ENCODE measurements at regions not wholly inside any gene's neighbourhood (a gene's known extent, or its start where the extent isn't known, plus 50 kb on each side); places are given as distances from the start of the nearest gene placed in this dataset.

DNA sequence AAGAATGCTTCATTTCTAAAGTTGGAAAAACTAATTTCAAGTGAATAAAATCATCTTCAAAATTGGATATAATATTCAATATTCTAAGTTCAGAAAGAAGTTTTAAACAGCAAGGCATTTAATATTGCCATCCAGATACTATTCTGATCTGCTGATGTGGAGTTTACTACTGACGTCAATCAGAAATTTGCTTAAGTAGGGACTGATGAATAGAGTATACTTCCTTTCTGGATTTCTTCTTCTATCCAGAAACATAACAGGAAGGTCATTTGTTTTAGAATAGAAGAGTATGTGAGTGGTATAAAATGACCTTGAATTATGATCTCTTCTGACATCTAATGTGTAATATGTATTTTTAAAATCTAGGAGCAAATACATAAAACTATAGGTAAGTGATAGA is 308.1 kb upstream of the ADGRL2 start:
- no peak overlapping the region for H3K4me3 Mint-ChIP-seq
- H3K9me3 ChIP-seq (ENCODE audit: control insufficient read depth, low read length, poor library complexity, severe bottlenecking) = no peaks in the 10 kb centered on the region
- no peaks in the 10 kb centered on the region for H3K27me3 Mint-ChIP-seq
- H3K27ac Mint-ChIP-seq = no peak overlapping the region
- no peak for ATAC-seq
- no peaks in the 10 kb centered on the region for H3K36me3 Mint-ChIP-seq (ENCODE audit: low read depth)
- no peak for DNase-seq
- no peaks in the 10 kb centered on the region for H3K4me1 Mint-ChIP-seq

DNA sequence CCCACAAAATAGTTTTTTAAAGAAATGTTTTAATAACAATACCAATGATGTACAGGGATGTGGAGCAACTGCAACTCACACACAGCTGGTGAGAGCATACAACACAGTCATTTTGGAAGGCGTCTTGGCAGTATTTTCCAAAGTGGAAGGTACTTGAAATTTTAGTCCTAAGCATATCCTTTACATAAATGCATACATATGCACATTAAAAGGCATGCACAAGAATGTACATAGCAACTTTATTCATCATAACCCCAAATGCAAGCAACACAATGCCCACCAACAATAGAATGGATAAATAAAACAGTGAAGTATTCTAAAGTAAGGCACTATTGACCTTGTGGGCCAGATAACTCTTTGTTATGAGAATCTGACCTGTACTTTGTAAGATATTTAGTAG is 310.1 kb upstream of the ADGRL2 start:
- H3K9me3 ChIP-seq (ENCODE audit: control insufficient read depth, low read length, poor library complexity, severe bottlenecking) = no peaks in the 10 kb centered on the region
- Mint-ChIP-seq H3K4me1 (no peaks in the 10 kb centered on the region), H3K36me3 (ENCODE audit: low read depth) (no peaks in the 10 kb centered on the region), H3K27me3 (no peaks in the 10 kb centered on the region), H3K4me3 (no peak overlapping the region), H3K27ac (no peak overlapping the region)
- ATAC-seq (no peak), DNase-seq (no peak)

GRCh38 chr1:81489372-81489934 is 311.3 kb upstream of the ADGRL2 start:
- ATAC-seq = no peak
- H3K27me3 Mint-ChIP-seq = no peaks in the 10 kb centered on the region
- DNase-seq = no peak
- no peak overlapping the region for H3K27ac Mint-ChIP-seq
- no peaks in the 10 kb centered on the region for H3K9me3 ChIP-seq (ENCODE audit: control insufficient read depth, low read length, poor library complexity, severe bottlenecking)
- no peaks in the 10 kb centered on the region for H3K36me3 Mint-ChIP-seq (ENCODE audit: low read depth)
- H3K4me1 Mint-ChIP-seq = no peaks in the 10 kb centered on the region
- H3K4me3 Mint-ChIP-seq = no peak overlapping the region

DNA sequence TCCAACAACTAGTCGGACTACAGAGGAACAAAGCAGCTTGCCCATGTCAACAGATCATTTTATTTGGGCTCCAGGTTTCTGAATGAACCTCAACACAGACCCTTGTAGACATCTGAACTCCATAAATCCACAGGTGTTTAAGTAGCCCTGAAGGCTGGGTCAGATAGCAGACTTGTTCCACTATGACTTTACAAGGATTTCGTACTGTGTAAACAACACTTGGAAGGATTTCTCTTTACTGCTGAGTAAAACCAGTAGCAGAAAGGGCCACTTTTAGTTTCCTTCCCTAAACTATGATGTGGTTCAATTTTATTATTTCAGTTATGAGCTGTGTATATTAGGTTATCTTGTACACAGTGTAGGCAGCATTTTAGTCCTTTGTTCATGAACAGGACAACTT is 316.4 kb upstream of the ADGRL2 start:
- H3K9me3 ChIP-seq (ENCODE audit: control insufficient read depth, low read length, poor library complexity, severe bottlenecking) = no peaks in the 10 kb centered on the region
- ATAC-seq (no peak), DNase-seq (no peak)
- Mint-ChIP-seq H3K27me3 (no peaks in the 10 kb centered on the region), H3K4me1 (no peaks in the 10 kb centered on the region), H3K36me3 (ENCODE audit: low read depth) (no peaks in the 10 kb centered on the region), H3K27ac (no peak overlapping the region), H3K4me3 (no peak overlapping the region)

DNA sequence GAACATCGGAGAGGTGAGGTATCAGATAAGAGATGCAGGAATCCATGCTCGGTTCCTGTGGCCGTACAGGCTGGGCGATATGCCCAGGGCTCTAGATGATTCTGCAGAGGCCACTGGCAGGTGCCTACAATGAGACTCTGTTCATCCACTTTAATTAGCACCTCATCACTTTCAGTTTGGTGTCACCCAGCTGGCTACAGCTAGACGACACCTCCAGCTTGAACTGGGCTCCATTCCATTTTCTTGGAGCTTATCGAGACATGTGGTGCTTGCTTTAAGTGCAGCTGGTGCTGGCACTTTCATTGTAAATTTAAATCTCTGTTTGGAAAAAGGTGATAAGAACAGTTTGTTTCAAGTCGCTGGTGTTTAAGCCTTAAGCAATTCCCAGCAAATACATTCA is 322.5 kb upstream of the ADGRL2 start:
- Mint-ChIP-seq H3K27ac (no peak overlapping the region), H3K4me3 (no peak overlapping the region), H3K36me3 (ENCODE audit: low read depth) (no peaks in the 10 kb centered on the region), H3K4me1 (no peaks in the 10 kb centered on the region), H3K27me3 (no peaks in the 10 kb centered on the region)
- H3K9me3 ChIP-seq (ENCODE audit: control insufficient read depth, low read length, poor library complexity, severe bottlenecking) = no peaks in the 10 kb centered on the region
- ATAC-seq = no peak
- DNase-seq = no peak

GRCh38 chr1:81477710-81478109 is 323.0 kb upstream of the ADGRL2 start:
- no peak overlapping the region for H3K27ac Mint-ChIP-seq
- ATAC-seq (no peak), DNase-seq (no peak)
- no peak overlapping the region for H3K4me3 Mint-ChIP-seq
- H3K4me1 Mint-ChIP-seq = no peaks in the 10 kb centered on the region
- no peaks in the 10 kb centered on the region for H3K9me3 ChIP-seq (ENCODE audit: control insufficient read depth, low read length, poor library complexity, severe bottlenecking)
- no peaks in the 10 kb centered on the region for H3K36me3 Mint-ChIP-seq (ENCODE audit: low read depth)
- no peaks in the 10 kb centered on the region for H3K27me3 Mint-ChIP-seq

DNA sequence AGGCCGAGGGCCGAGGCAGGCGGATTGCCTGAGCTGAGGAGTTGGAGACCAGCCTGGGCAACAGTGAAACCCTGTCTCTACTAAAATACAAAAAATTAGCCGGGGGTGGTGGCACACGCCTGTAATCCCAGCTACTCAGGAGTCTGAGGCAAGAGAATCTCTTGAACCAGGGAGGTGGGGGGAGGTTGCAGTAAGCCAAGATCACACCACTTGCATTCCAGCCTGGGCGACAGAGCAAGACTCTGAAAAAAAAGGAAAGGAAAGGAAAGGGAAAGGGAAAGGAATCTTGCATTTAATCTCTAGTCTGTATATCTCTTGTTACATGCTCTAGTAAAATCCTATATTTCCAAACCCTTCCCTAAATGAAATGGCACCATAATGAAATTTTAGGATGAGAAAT is 328.3 kb upstream of the ADGRL2 start:
- ATAC-seq (no peak), DNase-seq (no peak)
- H3K27ac Mint-ChIP-seq = no peak overlapping the region
- H3K4me3 Mint-ChIP-seq = no peak overlapping the region
- no peaks in the 10 kb centered on the region for H3K9me3 ChIP-seq (ENCODE audit: control insufficient read depth, low read length, poor library complexity, severe bottlenecking)
- no peaks in the 10 kb centered on the region for H3K36me3 Mint-ChIP-seq (ENCODE audit: low read depth)
- H3K4me1 Mint-ChIP-seq = no peaks in the 10 kb centered on the region
- H3K27me3 Mint-ChIP-seq = no peaks in the 10 kb centered on the region

DNA sequence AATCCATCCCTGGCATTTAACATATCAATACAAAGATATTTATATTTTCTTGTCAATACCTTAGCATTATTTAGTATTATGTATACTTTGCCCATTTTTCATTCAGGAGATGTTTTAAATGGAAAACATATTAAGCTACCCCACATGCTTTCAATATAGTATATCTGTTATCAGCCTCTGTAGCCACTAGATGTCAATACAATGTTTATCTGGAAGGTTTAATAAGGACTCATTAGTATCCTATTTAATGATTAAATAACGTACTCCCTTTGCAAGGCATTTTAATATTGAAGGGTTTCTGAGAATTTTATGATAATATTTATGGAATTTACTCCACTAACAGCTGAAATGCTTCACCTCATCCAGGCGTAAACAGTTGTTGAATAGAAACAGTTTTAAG is 329.5 kb upstream of the ADGRL2 start:
- Mint-ChIP-seq H3K36me3 (ENCODE audit: low read depth) (no peaks in the 10 kb centered on the region), H3K4me1 (no peaks in the 10 kb centered on the region)

DNA sequence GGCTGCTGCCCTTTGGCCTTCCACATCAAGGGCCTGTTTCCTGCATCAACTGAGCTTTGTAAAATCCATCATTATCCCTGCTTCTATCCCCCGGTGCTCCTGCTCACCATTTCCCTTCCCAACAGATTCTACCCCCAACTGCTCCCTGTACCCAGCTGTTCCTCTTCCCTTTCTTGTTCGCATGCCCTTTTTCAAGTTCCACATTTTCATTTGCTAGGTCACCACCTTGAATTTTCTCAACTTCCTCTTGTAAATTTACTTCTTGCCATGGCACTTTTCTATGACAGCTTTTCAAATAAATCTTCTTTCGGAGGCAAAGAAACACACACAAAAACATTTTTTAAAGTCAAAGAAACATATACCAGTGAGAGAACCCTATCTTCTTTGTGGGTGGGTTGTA is 330.5 kb upstream of the ADGRL2 start:
- no peak overlapping the region for H3K4me3 Mint-ChIP-seq
- H3K36me3 Mint-ChIP-seq (ENCODE audit: low read depth) = no peaks in the 10 kb centered on the region
- ATAC-seq (no peak), DNase-seq (no peak)
- no peaks in the 10 kb centered on the region for H3K27me3 Mint-ChIP-seq
- no peaks in the 10 kb centered on the region for H3K4me1 Mint-ChIP-seq
- H3K27ac Mint-ChIP-seq = no peak overlapping the region
- no peaks in the 10 kb centered on the region for H3K9me3 ChIP-seq (ENCODE audit: control insufficient read depth, low read length, poor library complexity, severe bottlenecking)

More for the DNA sequence above, 329.5 kb upstream of the ADGRL2 start:
- H3K4me3 Mint-ChIP-seq = no peak overlapping the region
- H3K9me3 ChIP-seq (ENCODE audit: control insufficient read depth, low read length, poor library complexity, severe bottlenecking) = no peaks in the 10 kb centered on the region
- ATAC-seq (no peak), DNase-seq (no peak)
- no peaks in the 10 kb centered on the region for H3K27me3 Mint-ChIP-seq
- H3K27ac Mint-ChIP-seq = no peak overlapping the region

DNA sequence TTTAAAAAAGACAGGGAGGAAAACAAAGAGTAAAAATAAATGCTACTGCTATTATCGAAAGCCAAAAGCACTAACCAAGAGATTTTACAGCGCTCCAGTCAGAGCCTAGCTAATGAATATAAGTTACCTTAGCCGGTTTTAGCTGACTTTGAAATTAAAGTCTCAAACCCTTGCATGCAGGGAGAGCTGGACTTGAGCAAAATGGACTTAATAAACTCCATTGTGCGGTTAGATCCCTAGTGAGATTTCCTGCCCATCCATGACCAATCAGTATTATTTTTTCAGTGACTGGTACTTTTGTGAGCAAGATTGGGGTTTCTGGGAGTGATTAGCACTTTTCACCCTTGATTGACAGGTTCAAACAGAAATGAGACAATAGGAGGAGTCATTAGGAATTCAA is 333.4 kb upstream of the ADGRL2 start:
- H3K36me3 Mint-ChIP-seq (ENCODE audit: low read depth) = no peaks in the 10 kb centered on the region

GRCh38 chr1:81466961-81467360 is 333.8 kb upstream of the ADGRL2 start:
- DNase-seq (no peak), ATAC-seq (no peak)
- Mint-ChIP-seq H3K27me3 (no peaks in the 10 kb centered on the region), H3K4me3 (no peak overlapping the region), H3K36me3 (ENCODE audit: low read depth) (no peaks in the 10 kb centered on the region), H3K27ac (no peak overlapping the region), H3K4me1 (no peaks in the 10 kb centered on the region)
- no peaks in the 10 kb centered on the region for H3K9me3 ChIP-seq (ENCODE audit: control insufficient read depth, low read length, poor library complexity, severe bottlenecking)

More for the DNA sequence above, 333.4 kb upstream of the ADGRL2 start:
- ATAC-seq (no peak), DNase-seq (no peak)
- no peaks in the 10 kb centered on the region for H3K27me3 Mint-ChIP-seq
- H3K9me3 ChIP-seq (ENCODE audit: control insufficient read depth, low read length, poor library complexity, severe bottlenecking) = no peaks in the 10 kb centered on the region
- no peak overlapping the region for H3K4me3 Mint-ChIP-seq
- no peak overlapping the region for H3K27ac Mint-ChIP-seq
- no peaks in the 10 kb centered on the region for H3K4me1 Mint-ChIP-seq

GRCh38 chr1:81463936-81464837 is 336.5 kb upstream of the ADGRL2 start:
- Mint-ChIP-seq H3K27ac (no peak overlapping the region), H3K27me3 (no peaks in the 10 kb centered on the region), H3K4me3 (no peak overlapping the region), H3K4me1 (no peaks in the 10 kb centered on the region), H3K36me3 (ENCODE audit: low read depth) (no peaks in the 10 kb centered on the region)
- no peak for DNase-seq
- H3K9me3 ChIP-seq (ENCODE audit: control insufficient read depth, low read length, poor library complexity, severe bottlenecking) = no peaks in the 10 kb centered on the region
- no peak for ATAC-seq

GRCh38 chr1:81459043-81459442 is 341.7 kb upstream of the ADGRL2 start:
- Mint-ChIP-seq H3K36me3 (ENCODE audit: low read depth) (no peaks in the 10 kb centered on the region), H3K4me1 (no peaks in the 10 kb centered on the region), H3K4me3 (no peak overlapping the region), H3K27ac (no peak overlapping the region), H3K27me3 (no peaks in the 10 kb centered on the region)
- no peak for ATAC-seq
- H3K9me3 ChIP-seq (ENCODE audit: control insufficient read depth, low read length, poor library complexity, severe bottlenecking) = no peaks in the 10 kb centered on the region
- no peak for DNase-seq

DNA sequence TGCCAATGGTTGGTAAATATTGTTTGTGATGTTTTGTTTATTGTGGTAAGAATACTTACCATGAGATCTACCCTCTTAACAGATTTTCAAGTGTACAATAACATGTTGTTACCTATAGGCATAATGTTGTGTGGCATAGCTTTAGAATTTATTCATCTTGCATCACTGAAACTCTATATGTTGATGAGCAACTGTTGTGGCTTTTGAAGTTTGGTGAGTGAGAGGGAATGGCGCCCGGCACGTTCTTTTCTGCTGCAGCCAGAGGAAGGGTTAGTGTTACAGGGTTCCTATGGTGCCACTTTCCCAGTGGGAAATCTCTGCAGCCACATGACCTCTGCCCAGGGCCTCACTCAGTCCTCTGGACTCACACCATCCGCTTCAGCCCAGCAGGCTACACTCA is 342.5 kb upstream of the ADGRL2 start:
- no peaks in the 10 kb centered on the region for H3K27me3 Mint-ChIP-seq
- no peak for DNase-seq
- H3K4me3 Mint-ChIP-seq = no peak overlapping the region
- no peaks in the 10 kb centered on the region for H3K4me1 Mint-ChIP-seq
- no peaks in the 10 kb centered on the region for H3K9me3 ChIP-seq (ENCODE audit: control insufficient read depth, low read length, poor library complexity, severe bottlenecking)
- no peak for ATAC-seq
- no peak overlapping the region for H3K27ac Mint-ChIP-seq
- no peaks in the 10 kb centered on the region for H3K36me3 Mint-ChIP-seq (ENCODE audit: low read depth)
